Naive thymus-derived CD8-positive, alpha-beta T cell (primary cell): ENCODE measurements at regions not wholly inside any gene's neighbourhood (a gene's known extent, or its start where the extent isn't known, plus 50 kb on each side); places are given as distances from the start of the nearest gene placed in this dataset.
"Not testable (repeated sequence)": the region's sequence is repeated elsewhere in the genome, so short reads cannot be mapped to it uniquely, and the experiment has no call there.

Experiments
- ATAC-seq, 2 donors: fragments of 150-1000 bp; cut with Tn5 transposase in 1 of 2; sonication (Bioruptor Pico), chemical (Tn5 transposase) in 1 of 2; 1 replicate in 1 of 2; 2 replicates in 1 of 2; pipeline ENCODE4 v1.10.0; 2021; ENCODE audit warnings: mild to moderate bottlenecking in 2 of 2, moderate library complexity in 2 of 2
- POLR2A ChIA-PET: fragments of 350-600 bp; sonication (Branson Sonifier 250); formaldehyde crosslinking; loops from one replicate; lab custom pipeline; 2021; ENCODE audit warnings: antibody characterized with exemption; lab: Charles Lee
- DNase-seq, 10 donors: peaks; one replicate each; pipeline versions ENCODE4 v3.0.0 to v3.0.0-alpha.2; 2020 to 2022
- H3K27ac Mint-ChIP-seq, 10 donors: one replicate each; pipeline ENCODE4 v1.8.0; 2020 to 2022; ENCODE audit warnings: mild to moderate bottlenecking in 10 of 10, mixed read lengths in 10 of 10, moderate library complexity in 4 of 10, inconsistent platforms in 1 of 10
- H3K27me3 Mint-ChIP-seq, 5 donors: one replicate each; pipeline ENCODE4 v1.8.0; 2021 to 2022; ENCODE audit warnings: mixed read lengths in 5 of 5
- H3K36me3 Mint-ChIP-seq, 3 donors: one replicate each; pipeline ENCODE4 v1.8.0; 2020 to 2022; ENCODE audit warnings: mixed read lengths in 3 of 3, mild to moderate bottlenecking in 2 of 3, inconsistent platforms in 1 of 3
- H3K4me1 Mint-ChIP-seq, 4 donors: one replicate each; pipeline ENCODE4 v1.8.0; 2021 to 2022; ENCODE audit warnings: mixed read lengths in 4 of 4
- H3K4me3 Mint-ChIP-seq, 10 donors: one replicate each; pipeline ENCODE4 v1.8.0; 2020 to 2022; ENCODE audit warnings: mild to moderate bottlenecking in 10 of 10, mixed read lengths in 10 of 10, moderate library complexity in 6 of 10, inconsistent platforms in 1 of 10
- H3K9me3 Mint-ChIP-seq, 9 donors: one replicate each; pipeline ENCODE4 v1.8.0; 2020 to 2022; ENCODE audit warnings: mixed read lengths in 9 of 9, mild to moderate bottlenecking in 3 of 9, inconsistent platforms in 1 of 9, moderate library complexity in 1 of 9

- Mint-ChIP-seq H3K4me3 (no peak overlapping the region), H3K27me3 (no peaks in the 10 kb centered on the region), H3K27ac (no peak overlapping the region), H3K4me1 (peaks cover 0 to 11% (median 2%) of the 10 kb centered on the region in 4 donors), H3K9me3 (no peaks in the 10 kb centered on the region), H3K36me3 (no peaks in the 10 kb centered on the region)
- DNase-seq (no peak), ATAC-seq (no peak)
- POLR2A ChIA-PET, result no interaction called here
These were observed 199.6 kb upstream of the GADL1 start for GRCh38 chr3:31094048-31094447.

- H3K27ac Mint-ChIP-seq, result no peak overlapping the region
- H3K4me3 Mint-ChIP-seq, result no peak overlapping the region
- no peaks in the 10 kb centered on the region for H3K27me3 Mint-ChIP-seq
- H3K9me3 Mint-ChIP-seq, result no peaks in the 10 kb centered on the region
- no peak for ATAC-seq
- no peaks in the 10 kb centered on the region for H3K36me3 Mint-ChIP-seq
- POLR2A ChIA-PET, result no interaction called here
- no peak for DNase-seq
- peaks cover 0 to 11% (median 2%) of the 10 kb centered on the region in 4 donors for H3K4me1 Mint-ChIP-seq
These were observed 200.8 kb upstream of the GADL1 start for GRCh38 chr3:31095255-31095654.

GRCh38 chr3:31096661-31097395 lies 202.4 kb upstream of the GADL1 start:
- no peaks in the 10 kb centered on the region for H3K9me3 Mint-ChIP-seq
- H3K4me3 Mint-ChIP-seq, result no peak overlapping the region
- no peaks in the 10 kb centered on the region for H3K36me3 Mint-ChIP-seq
- POLR2A ChIA-PET, result interaction anchor here (0.7 kb wide), 1 partner anchor 150 kb away, joined by 3 read pairs; no protein-coding TSS in a partner anchor
- DNase-seq, result no peak
- H3K27me3 Mint-ChIP-seq, result no peaks in the 10 kb centered on the region
- ATAC-seq, result no peak
- H3K27ac Mint-ChIP-seq, result peak overlapping the region in 1 of 10 donors; percentile 58
- H3K4me1 Mint-ChIP-seq, result peaks cover 4 to 11% (median 6%) of the 10 kb centered on the region in 4 donors

GRCh38 chr3:31100519-31100918 lies 206.1 kb upstream of the GADL1 start:
- no peak overlapping the region for H3K4me3 Mint-ChIP-seq
- POLR2A ChIA-PET, result no interaction called here
- no peaks in the 10 kb centered on the region for H3K27me3 Mint-ChIP-seq
- H3K27ac Mint-ChIP-seq, result no peak overlapping the region
- DNase-seq, result no peak
- peaks cover 4 to 11% (median 7%) of the 10 kb centered on the region in 4 donors for H3K4me1 Mint-ChIP-seq
- peaks cover 0 to 2% (median 0%) of the 10 kb centered on the region in 9 donors for H3K9me3 Mint-ChIP-seq
- ATAC-seq, result no peak
- no peaks in the 10 kb centered on the region for H3K36me3 Mint-ChIP-seq

GRCh38 chr3:31101285-31101684 lies 206.8 kb upstream of the GADL1 start:
- H3K36me3 Mint-ChIP-seq, H3K27ac Mint-ChIP-seq, H3K27me3 Mint-ChIP-seq, H3K4me3 Mint-ChIP-seq, DNase-seq, H3K9me3 Mint-ChIP-seq, POLR2A ChIA-PET, ATAC-seq: not testable (repeated sequence)
- peaks cover 4 to 11% (median 8%) of the 10 kb centered on the region in 4 donors for H3K4me1 Mint-ChIP-seq

- H3K4me3 Mint-ChIP-seq, result no peak overlapping the region
- H3K27me3 Mint-ChIP-seq, result no peaks in the 10 kb centered on the region
- H3K4me1 Mint-ChIP-seq, result peaks cover 2 to 7% (median 5%) of the 10 kb centered on the region in 4 donors
- no peak for DNase-seq
- H3K9me3 Mint-ChIP-seq, result peaks cover 0 to 2% (median 0%) of the 10 kb centered on the region in 9 donors
- H3K36me3 Mint-ChIP-seq, result no peaks in the 10 kb centered on the region
- POLR2A ChIA-PET, result no interaction called here
- no peak for ATAC-seq
- H3K27ac Mint-ChIP-seq, result no peak overlapping the region
These were observed 207.9 kb upstream of the GADL1 start for GRCh38 chr3:31102196-31102879.

- H3K27ac Mint-ChIP-seq, result no peak overlapping the region
These were observed 208.7 kb upstream of the GADL1 start for GRCh38 chr3:31103181-31103580.

GRCh38 chr3:31103623-31104180 lies 209.2 kb upstream of the GADL1 start:
- POLR2A ChIA-PET, result no interaction called here
- H3K36me3 Mint-ChIP-seq, result no peaks in the 10 kb centered on the region
- no peaks in the 10 kb centered on the region for H3K27me3 Mint-ChIP-seq
- no peak overlapping the region for H3K4me3 Mint-ChIP-seq
- peaks cover 0 to 7% (median 5%) of the 10 kb centered on the region in 4 donors for H3K4me1 Mint-ChIP-seq
- ATAC-seq (no peak), DNase-seq (no peak)
- H3K27ac Mint-ChIP-seq, result no peak overlapping the region
- peaks cover 0 to 2% (median 0%) of the 10 kb centered on the region in 9 donors for H3K9me3 Mint-ChIP-seq

More at GRCh38 chr3:31103181-31103580, 208.7 kb upstream of the GADL1 start:
- POLR2A ChIA-PET, result no interaction called here
- ATAC-seq, result no peak
- Mint-ChIP-seq H3K4me1 (peaks cover 0 to 7% (median 5%) of the 10 kb centered on the region in 4 donors), H3K27me3 (no peaks in the 10 kb centered on the region), H3K9me3 (peaks cover 0 to 2% (median 0%) of the 10 kb centered on the region in 9 donors), H3K4me3 (no peak overlapping the region), H3K36me3 (no peaks in the 10 kb centered on the region)
- no peak for DNase-seq

- H3K36me3 Mint-ChIP-seq, result no peaks in the 10 kb centered on the region
- POLR2A ChIA-PET, result no interaction called here
- H3K4me1 Mint-ChIP-seq, result peaks cover 0 to 7% (median 5%) of the 10 kb centered on the region in 4 donors
- H3K27ac Mint-ChIP-seq, result no peak overlapping the region
- DNase-seq, result no peak
- H3K27me3 Mint-ChIP-seq, result no peaks in the 10 kb centered on the region
- no peak for ATAC-seq
- no peak overlapping the region for H3K4me3 Mint-ChIP-seq
- H3K9me3 Mint-ChIP-seq, result peaks cover 0 to 5% (median 0%) of the 10 kb centered on the region in 9 donors
These were observed 210.6 kb upstream of the GADL1 start for GRCh38 chr3:31105011-31105410.

GRCh38 chr3:31105438-31106077 lies 211.1 kb upstream of the GADL1 start:
- ATAC-seq, result no peak
- H3K9me3 Mint-ChIP-seq, result peaks cover 0 to 5% (median 0%) of the 10 kb centered on the region in 9 donors
- H3K4me1 Mint-ChIP-seq, result peaks cover 0 to 7% (median 5%) of the 10 kb centered on the region in 4 donors
- POLR2A ChIA-PET, result no interaction called here
- DNase-seq, result no peak
- no peaks in the 10 kb centered on the region for H3K36me3 Mint-ChIP-seq
- no peaks in the 10 kb centered on the region for H3K27me3 Mint-ChIP-seq
- H3K4me3 Mint-ChIP-seq, result no peak overlapping the region
- no peak overlapping the region for H3K27ac Mint-ChIP-seq

GRCh38 chr3:31106204-31106603 lies 211.7 kb upstream of the GADL1 start:
- no peaks in the 10 kb centered on the region for H3K36me3 Mint-ChIP-seq
- ATAC-seq, result no peak
- DNase-seq, result no peak
- peaks cover 0 to 5% (median 0%) of the 10 kb centered on the region in 9 donors for H3K9me3 Mint-ChIP-seq
- H3K4me1 Mint-ChIP-seq, result peaks cover 0 to 6% (median 4%) of the 10 kb centered on the region in 4 donors
- no peak overlapping the region for H3K4me3 Mint-ChIP-seq
- H3K27me3 Mint-ChIP-seq, result no peaks in the 10 kb centered on the region
- POLR2A ChIA-PET, result no interaction called here
- H3K27ac Mint-ChIP-seq, result no peak overlapping the region

- H3K27ac Mint-ChIP-seq, result no peak overlapping the region
- DNase-seq (no peak), ATAC-seq (no peak)
- H3K27me3 Mint-ChIP-seq, result no peaks in the 10 kb centered on the region
- peaks cover 0 to 3% (median under 1%) of the 10 kb centered on the region in 4 donors for H3K4me1 Mint-ChIP-seq
- peaks cover 0 to 5% (median 0%) of the 10 kb centered on the region in 9 donors for H3K9me3 Mint-ChIP-seq
- no peak overlapping the region for H3K4me3 Mint-ChIP-seq
- POLR2A ChIA-PET, result no interaction called here
- H3K36me3 Mint-ChIP-seq, result no peaks in the 10 kb centered on the region
These were observed 212.5 kb upstream of the GADL1 start for GRCh38 chr3:31106912-31107311.

- DNase-seq, result no peak
- no peak for ATAC-seq
- POLR2A ChIA-PET, result no interaction called here
- Mint-ChIP-seq H3K9me3 (peaks cover 0 to 17% (median 3%) of the 10 kb centered on the region in 9 donors), H3K4me3 (no peak overlapping the region), H3K4me1 (no peaks in the 10 kb centered on the region), H3K27ac (no peak overlapping the region), H3K36me3 (peaks cover 0 to 6% (median 2%) of the 10 kb centered on the region in 3 donors), H3K27me3 (no peaks in the 10 kb centered on the region)
These were observed 220.4 kb upstream of the GADL1 start for GRCh38 chr3:31114929-31115283.
